Fibroblast of the aortic adventitia (primary cell): ENCODE measurements at regions not wholly inside any gene's neighbourhood (a gene's known extent, or its start where the extent isn't known, plus 50 kb on each side); places are given as distances from the start of the nearest gene placed in this dataset.

Source experiments
- DNase-seq: peaks from one replicate; pipeline ENCODE4 v3.0.0-alpha.2; 2010; ENCODE audit warnings: low read depth
- H3K4me3 ChIP-seq: 2 replicates; pipeline ENCODE4 v1.5.1; 2011; ENCODE audit warnings: low read depth, mild to moderate bottlenecking, control low read depth, low read length, moderate library complexity
- CTCF ChIP-seq: IDR thresholded peaks from 2 replicates; pipeline ENCODE4 v1.5.1; 2011; ENCODE audit warnings: mild to moderate bottlenecking, low read length, control low read depth, inconsistent platforms; ENCODE audit not compliant: insufficient read depth

GRCh38 chr3:124620600-124621063 lies 109.6 kb upstream of the UMPS start:
- peak; percentile 25 for DNase-seq
- no peak overlapping the region for H3K4me3 ChIP-seq
- no peak for TF ChIP-seq CTCF

GRCh38 chr3:124621498-124621897 lies 108.8 kb upstream of the UMPS start:
- TF ChIP-seq CTCF: no peak
- no peak overlapping the region for H3K4me3 ChIP-seq
- no peak for DNase-seq

GRCh38 chr3:124625074-124625473 lies 105.2 kb upstream of the UMPS start:
- TF ChIP-seq CTCF: no peak
- no peak for DNase-seq
- H3K4me3 ChIP-seq: no peak overlapping the region

GRCh38 chr3:124627501-124627908 lies 102.7 kb upstream of the UMPS start:
- DNase-seq: peak; percentile 75

GRCh38 chr3:124628863-124629262 lies 101.4 kb upstream of the UMPS start:
- DNase-seq: no peak
- no peak for TF ChIP-seq CTCF
- no peak overlapping the region for H3K4me3 ChIP-seq

More at GRCh38 chr3:124627501-124627908, 102.7 kb upstream of the UMPS start:
- no peak overlapping the region for H3K4me3 ChIP-seq
- no peak for TF ChIP-seq CTCF

- DNase-seq: no peak
- H3K4me3 ChIP-seq: no peak overlapping the region
- no peak for TF ChIP-seq CTCF
These were observed 100.8 kb upstream of the UMPS start for GRCh38 chr3:124629497-124629896.

- no peak for DNase-seq
- no peak for TF ChIP-seq CTCF
- no peak overlapping the region for H3K4me3 ChIP-seq
These were observed 99.3 kb upstream of the UMPS start for GRCh38 chr3:124630960-124631359.
